Keratinocyte (primary cell): ENCODE measurements at regions not wholly inside any gene's neighbourhood (a gene's known extent, or its start where the extent isn't known, plus 50 kb on each side); places are given as distances from the start of the nearest gene placed in this dataset.
"Not testable (repeated sequence)": the region's sequence is repeated elsewhere in the genome, so short reads cannot be mapped to it uniquely, and the experiment has no call there.

ENCODE experiments used
- DNase-seq: peaks from one replicate; pipeline ENCODE4 v3.0.0-alpha.2; 2011; ENCODE audit warnings: low read depth, missing footprints, low spot score
- FAIRE-seq: peaks from 2 replicates; lab custom pipeline; 2011; peaks lifted over from hg19 to GRCh38; lab: Jason Lieb, UNC
- H2AFZ ChIP-seq: 2 replicates; pipeline ENCODE4 v1.6.0; 2012; ENCODE audit warnings: low read length, control low read depth, inconsistent platforms; ENCODE audit not compliant: control insufficient read depth
- H3K27ac ChIP-seq: 2 replicates; pipeline ENCODE4 v1.5.1; 2011; ENCODE audit warnings: low read length; ENCODE audit not compliant: control insufficient read depth, insufficient read depth
- H3K27me3 ChIP-seq: 3 replicates; pipeline ENCODE4 v1.6.0; 2011; ENCODE audit warnings: low read length; ENCODE audit not compliant: control insufficient read depth, insufficient read depth; ENCODE audit errors: extremely low read depth
- H3K36me3 ChIP-seq, 2 experiments: 2 replicates in 1 of 2; 3 replicates in 1 of 2; pipeline ENCODE4 v1.5.1; 2011; ENCODE audit warnings: low read length in 2 of 2, mild to moderate bottlenecking in 1 of 2; ENCODE audit not compliant: control insufficient read depth in 2 of 2, insufficient read depth in 2 of 2; ENCODE audit errors: extremely low read depth in 1 of 2
- H3K4me1 ChIP-seq: 3 replicates; pipeline ENCODE4 v1.5.1; 2011; ENCODE audit warnings: low read length; ENCODE audit not compliant: control insufficient read depth, insufficient read depth; ENCODE audit errors: extremely low read depth
- H3K4me2 ChIP-seq: 3 replicates; pipeline ENCODE4 v1.6.0; 2011; ENCODE audit warnings: low read depth, low read length; ENCODE audit not compliant: control insufficient read depth, insufficient read depth; ENCODE audit errors: extremely low read depth
- H3K4me3 ChIP-seq, 3 experiments: fragments of 200-600 bp in 1 of 3; sonication (generic) in 1 of 3; 2 replicates in 2 of 3; 3 replicates in 1 of 3; pipeline ENCODE4 v1.5.1; 2011 to 2016; ENCODE audit warnings: low read length in 3 of 3, mild to moderate bottlenecking in 3 of 3, control low read depth in 2 of 3, inconsistent platforms in 1 of 3, low read depth in 1 of 3, mixed read lengths in 1 of 3, mixed run types in 1 of 3, moderate library complexity in 1 of 3; ENCODE audit not compliant: control insufficient read depth in 2 of 3, insufficient read depth in 2 of 3; ENCODE audit errors: extremely low read depth in 1 of 3
- H3K79me2 ChIP-seq: 2 replicates; pipeline ENCODE4 v1.6.0; 2012; ENCODE audit warnings: low read length; ENCODE audit not compliant: control insufficient read depth, insufficient read depth
- H3K9ac ChIP-seq: 3 replicates; pipeline ENCODE4 v1.6.0; 2011; ENCODE audit warnings: low read length; ENCODE audit not compliant: control insufficient read depth, insufficient read depth; ENCODE audit errors: extremely low read depth
- H3K9me1 ChIP-seq: 3 replicates; pipeline ENCODE4 v1.6.0; 2011; ENCODE audit warnings: low read length; ENCODE audit not compliant: control insufficient read depth, insufficient read depth; ENCODE audit errors: extremely low read depth
- H3K9me3 ChIP-seq: 2 replicates; pipeline ENCODE4 v1.5.1; 2012; ENCODE audit warnings: low read depth, low read length; ENCODE audit not compliant: control insufficient read depth
- H4K20me1 ChIP-seq: 3 replicates; pipeline ENCODE4 v1.6.0; 2011; ENCODE audit warnings: low read length; ENCODE audit not compliant: control insufficient read depth, insufficient read depth; ENCODE audit errors: extremely low read depth
- CTCF ChIP-seq, 3 experiments: IDR thresholded peaks in 1 of 3; conservative IDR thresholded peaks in 1 of 3; optimal IDR thresholded peaks in 1 of 3; 2 replicates in 2 of 3; 3 replicates in 1 of 3; pipeline versions ENCODE3 to v1.5.1; 2011; ENCODE audit warnings: low read length in 3 of 3, mild to moderate bottlenecking in 3 of 3, moderate library complexity in 2 of 3, control low read depth in 1 of 3, inconsistent platforms in 1 of 3; ENCODE audit not compliant: insufficient read depth in 2 of 3; ENCODE audit errors: extremely low read depth in 1 of 3
- EZH2 ChIP-seq: IDR thresholded peaks from one replicate; pipeline ENCODE4 v1.6.1; 2012; ENCODE audit warnings: inconsistent platforms, mild to moderate bottlenecking, low read length, moderate library complexity
- dilution Hi-C: fragments of 300-500 bp; cut with MboI; formaldehyde crosslinking; loops from one replicate; pipeline ENCODE4 v1.7.0; 2020; ENCODE audit warnings: low sequenced_read_pairs; ENCODE audit not compliant: extremely low pct_ligation_motif_present

- no peak overlapping the region for H3K27ac ChIP-seq
- H3K36me3 ChIP-seq: no peaks in the 10 kb centered on the region
- H3K9me1 ChIP-seq: no peaks in the 10 kb centered on the region
- H3K4me3 ChIP-seq: no peak overlapping the region
- DNase-seq (no peak), FAIRE-seq (no peak)
- H4K20me1 ChIP-seq: no peaks in the 10 kb centered on the region
- H3K27me3 ChIP-seq: no peaks in the 10 kb centered on the region
- peaks cover 23% of the 10 kb centered on the region for H3K4me1 ChIP-seq
- TF ChIP-seq CTCF (optimal IDR thresholded peaks at IDR 0.05 in 1 of 3, IDR thresholded peaks at IDR 0.05 in 1 of 3, conservative IDR thresholded peaks at IDR 0.05 in 1 of 3; ENCODE audit: extremely low read depth in 1 of 3, insufficient read depth in 2 of 3, low read length in 3 of 3) (no peak), EZH2 (no peak)
- H3K4me2 ChIP-seq: no peak overlapping the region
- dilution Hi-C loops: no loop called here
- H2AFZ ChIP-seq: no peak overlapping the region
- H3K9me3 ChIP-seq: peaks cover 2% of the 10 kb centered on the region
- H3K79me2 ChIP-seq: no peaks in the 10 kb centered on the region
- H3K9ac ChIP-seq: no peak overlapping the region
These were observed 99.3 kb upstream of the FN1 start for GRCh38 chr2:215535125-215535668.

- FAIRE-seq, H3K4me2 ChIP-seq, H3K36me3 ChIP-seq, H3K9ac ChIP-seq, H3K4me3 ChIP-seq, H2AFZ ChIP-seq, H3K27me3 ChIP-seq, H3K9me3 ChIP-seq, DNase-seq, H3K27ac ChIP-seq, H3K79me2 ChIP-seq, H3K9me1 ChIP-seq, H4K20me1 ChIP-seq, dilution Hi-C loops: not testable (repeated sequence)
- peaks cover 36% of the 10 kb centered on the region for H3K4me1 ChIP-seq
These were observed 97.8 kb upstream of the FN1 start for GRCh38 chr2:215533716-215534115.

GRCh38 chr2:215532844-215533243 lies 97.0 kb upstream of the FN1 start:
- TF ChIP-seq EZH2: no peak
- TF ChIP-seq CTCF (optimal IDR thresholded peaks at IDR 0.05 in 1 of 3, IDR thresholded peaks at IDR 0.05 in 1 of 3, conservative IDR thresholded peaks at IDR 0.05 in 1 of 3; ENCODE audit: extremely low read depth in 1 of 3, insufficient read depth in 2 of 3, low read length in 3 of 3): no peak
- Histone ChIP-seq H3K4me1 (peaks cover 41% of the 10 kb centered on the region), H3K27me3 (no peaks in the 10 kb centered on the region), H3K4me3 (no peak overlapping the region), H3K9me3 (peaks cover 2% of the 10 kb centered on the region), H2AFZ (no peak overlapping the region), H3K9ac (no peak overlapping the region), H3K4me2 (no peak overlapping the region), H3K79me2 (no peaks in the 10 kb centered on the region), H4K20me1 (no peaks in the 10 kb centered on the region), H3K36me3 (no peaks in the 10 kb centered on the region), H3K9me1 (no peaks in the 10 kb centered on the region), H3K27ac (no peak overlapping the region)
- DNase-seq (no peak), FAIRE-seq (no peak)
- dilution Hi-C loops: no loop called here
